Keratinocyte (primary cell): ENCODE measurements at regions not wholly inside any gene's neighbourhood (a gene's known extent, or its start where the extent isn't known, plus 50 kb on each side); places are given as distances from the start of the nearest gene placed in this dataset.

Experiments used
- DNase-seq: peaks from one replicate; pipeline ENCODE4 v3.0.0-alpha.2; 2011; ENCODE audit warnings: low read depth, missing footprints, low spot score
- FAIRE-seq: peaks from 2 replicates; lab custom pipeline; 2011; peaks lifted over from hg19 to GRCh38; lab: Jason Lieb, UNC
- H2AFZ ChIP-seq: 2 replicates; pipeline ENCODE4 v1.6.0; 2012; ENCODE audit warnings: low read length, control low read depth, inconsistent platforms; ENCODE audit not compliant: control insufficient read depth
- H3K27ac ChIP-seq: 2 replicates; pipeline ENCODE4 v1.5.1; 2011; ENCODE audit warnings: low read length; ENCODE audit not compliant: control insufficient read depth, insufficient read depth
- H3K27me3 ChIP-seq: 3 replicates; pipeline ENCODE4 v1.6.0; 2011; ENCODE audit warnings: low read length; ENCODE audit not compliant: control insufficient read depth, insufficient read depth; ENCODE audit errors: extremely low read depth
- H3K36me3 ChIP-seq, 2 experiments: 2 replicates in 1 of 2; 3 replicates in 1 of 2; pipeline ENCODE4 v1.5.1; 2011; ENCODE audit warnings: low read length in 2 of 2, mild to moderate bottlenecking in 1 of 2; ENCODE audit not compliant: control insufficient read depth in 2 of 2, insufficient read depth in 2 of 2; ENCODE audit errors: extremely low read depth in 1 of 2
- H3K4me1 ChIP-seq: 3 replicates; pipeline ENCODE4 v1.5.1; 2011; ENCODE audit warnings: low read length; ENCODE audit not compliant: control insufficient read depth, insufficient read depth; ENCODE audit errors: extremely low read depth
- H3K4me2 ChIP-seq: 3 replicates; pipeline ENCODE4 v1.6.0; 2011; ENCODE audit warnings: low read depth, low read length; ENCODE audit not compliant: control insufficient read depth, insufficient read depth; ENCODE audit errors: extremely low read depth
- H3K4me3 ChIP-seq, 3 experiments: fragments of 200-600 bp in 1 of 3; sonication (generic) in 1 of 3; 2 replicates in 2 of 3; 3 replicates in 1 of 3; pipeline ENCODE4 v1.5.1; 2011 to 2016; ENCODE audit warnings: low read length in 3 of 3, mild to moderate bottlenecking in 3 of 3, control low read depth in 2 of 3, inconsistent platforms in 1 of 3, low read depth in 1 of 3, mixed read lengths in 1 of 3, mixed run types in 1 of 3, moderate library complexity in 1 of 3; ENCODE audit not compliant: control insufficient read depth in 2 of 3, insufficient read depth in 2 of 3; ENCODE audit errors: extremely low read depth in 1 of 3
- H3K79me2 ChIP-seq: 2 replicates; pipeline ENCODE4 v1.6.0; 2012; ENCODE audit warnings: low read length; ENCODE audit not compliant: control insufficient read depth, insufficient read depth
- H3K9ac ChIP-seq: 3 replicates; pipeline ENCODE4 v1.6.0; 2011; ENCODE audit warnings: low read length; ENCODE audit not compliant: control insufficient read depth, insufficient read depth; ENCODE audit errors: extremely low read depth
- H3K9me1 ChIP-seq: 3 replicates; pipeline ENCODE4 v1.6.0; 2011; ENCODE audit warnings: low read length; ENCODE audit not compliant: control insufficient read depth, insufficient read depth; ENCODE audit errors: extremely low read depth
- H3K9me3 ChIP-seq: 2 replicates; pipeline ENCODE4 v1.5.1; 2012; ENCODE audit warnings: low read depth, low read length; ENCODE audit not compliant: control insufficient read depth
- H4K20me1 ChIP-seq: 3 replicates; pipeline ENCODE4 v1.6.0; 2011; ENCODE audit warnings: low read length; ENCODE audit not compliant: control insufficient read depth, insufficient read depth; ENCODE audit errors: extremely low read depth
- CTCF ChIP-seq, 3 experiments: IDR thresholded peaks in 1 of 3; conservative IDR thresholded peaks in 1 of 3; optimal IDR thresholded peaks in 1 of 3; 2 replicates in 2 of 3; 3 replicates in 1 of 3; pipeline versions ENCODE3 to v1.5.1; 2011; ENCODE audit warnings: low read length in 3 of 3, mild to moderate bottlenecking in 3 of 3, moderate library complexity in 2 of 3, control low read depth in 1 of 3, inconsistent platforms in 1 of 3; ENCODE audit not compliant: insufficient read depth in 2 of 3; ENCODE audit errors: extremely low read depth in 1 of 3
- EZH2 ChIP-seq: IDR thresholded peaks from one replicate; pipeline ENCODE4 v1.6.1; 2012; ENCODE audit warnings: inconsistent platforms, mild to moderate bottlenecking, low read length, moderate library complexity
- dilution Hi-C: fragments of 300-500 bp; cut with MboI; formaldehyde crosslinking; loops from one replicate; pipeline ENCODE4 v1.7.0; 2020; ENCODE audit warnings: low sequenced_read_pairs; ENCODE audit not compliant: extremely low pct_ligation_motif_present

- DNase-seq (no peak), FAIRE-seq (no peak)
- H3K36me3 ChIP-seq: no peaks in the 10 kb centered on the region
- no peak for TF ChIP-seq EZH2
- TF ChIP-seq CTCF (optimal IDR thresholded peaks at IDR 0.05 in 1 of 3, IDR thresholded peaks at IDR 0.05 in 1 of 3, conservative IDR thresholded peaks at IDR 0.05 in 1 of 3; ENCODE audit: extremely low read depth in 1 of 3, insufficient read depth in 2 of 3, low read length in 3 of 3): no peak
- dilution Hi-C loops: no loop called here
- no peaks in the 10 kb centered on the region for H3K27me3 ChIP-seq
- no peaks in the 10 kb centered on the region for H3K4me1 ChIP-seq
- no peaks in the 10 kb centered on the region for H3K9me1 ChIP-seq
- no peak overlapping the region for H3K27ac ChIP-seq
- no peaks in the 10 kb centered on the region for H3K79me2 ChIP-seq
- peaks cover 1% of the 10 kb centered on the region for H3K9me3 ChIP-seq
- H3K9ac ChIP-seq: no peak overlapping the region
- no peaks in the 10 kb centered on the region for H4K20me1 ChIP-seq
- no peak overlapping the region for H3K4me2 ChIP-seq
- no peak overlapping the region for H3K4me3 ChIP-seq
- no peak overlapping the region for H2AFZ ChIP-seq
These were observed 867.0 kb upstream of the SORCS1 start for GRCh38 chr10:108031505-108031904.

GRCh38 chr10:108014902-108015177 is 850.3 kb upstream of the SORCS1 start:
- H3K9ac ChIP-seq: no peak overlapping the region
- no peaks in the 10 kb centered on the region for H3K9me1 ChIP-seq
- H3K4me3 ChIP-seq: no peak overlapping the region
- no peaks in the 10 kb centered on the region for H3K79me2 ChIP-seq
- no peak overlapping the region for H3K27ac ChIP-seq
- H3K4me2 ChIP-seq: no peak overlapping the region
- dilution Hi-C loops: no loop called here
- no peaks in the 10 kb centered on the region for H3K27me3 ChIP-seq
- H3K36me3 ChIP-seq: no peaks in the 10 kb centered on the region
- H3K4me1 ChIP-seq: no peaks in the 10 kb centered on the region
- H4K20me1 ChIP-seq: no peaks in the 10 kb centered on the region
- no peak for TF ChIP-seq CTCF (optimal IDR thresholded peaks at IDR 0.05 in 1 of 3, IDR thresholded peaks at IDR 0.05 in 1 of 3, conservative IDR thresholded peaks at IDR 0.05 in 1 of 3; ENCODE audit: extremely low read depth in 1 of 3, insufficient read depth in 2 of 3, low read length in 3 of 3)
- TF ChIP-seq EZH2: no peak
- no peak overlapping the region for H2AFZ ChIP-seq
- no peaks in the 10 kb centered on the region for H3K9me3 ChIP-seq
- DNase-seq (no peak), FAIRE-seq (no peak)
